GM12865 (cell line): ENCODE measurements at regions not wholly inside any gene's neighbourhood (a gene's known extent, or its start where the extent isn't known, plus 50 kb on each side); places are given as distances from the start of the nearest gene placed in this dataset.
"Not testable (repeated sequence)": the region's sequence is repeated elsewhere in the genome, so short reads cannot be mapped to it uniquely, and the experiment has no call there.

Source experiments
- DNase-seq: peaks from one replicate; pipeline ENCODE4 v3.0.0; 2010; ENCODE audit warnings: low read depth
- H3K4me3 ChIP-seq: 2 replicates; pipeline ENCODE4 v1.5.1; 2011; ENCODE audit warnings: mild to moderate bottlenecking, low read depth, low read length, control low read depth
- CTCF ChIP-seq: IDR thresholded peaks from 2 replicates; pipeline ENCODE4 v1.5.1; 2011; ENCODE audit warnings: low read length, control low read depth, low read depth, inconsistent platforms; ENCODE audit not compliant: insufficient read depth; ENCODE audit errors: missing control alignments

GRCh38 chr18:43341014-43341413, 63.7 kb upstream of the SYT4 start:
- TF ChIP-seq CTCF = no peak
- no peak overlapping the region for H3K4me3 ChIP-seq
- no peak for DNase-seq

GRCh38 chr18:43350176-43350575, 72.9 kb upstream of the SYT4 start:
- H3K4me3 ChIP-seq = no peak overlapping the region
- no peak for DNase-seq
- TF ChIP-seq CTCF = no peak

GRCh38 chr18:43364535-43364934, 87.2 kb upstream of the SYT4 start:
- DNase-seq = no peak
- no peak overlapping the region for H3K4me3 ChIP-seq
- no peak for TF ChIP-seq CTCF

- no peak for TF ChIP-seq CTCF
- no peak for DNase-seq
Observed at GRCh38 chr18:43367895-43368294, 90.6 kb upstream of the SYT4 start.

GRCh38 chr18:43369311-43369710, 92.0 kb upstream of the SYT4 start:
- not testable (repeated sequence) for H3K4me3 ChIP-seq, DNase-seq

More at GRCh38 chr18:43367895-43368294, 90.6 kb upstream of the SYT4 start:
- no peak overlapping the region for H3K4me3 ChIP-seq

GRCh38 chr18:43372773-43373172, 95.5 kb upstream of the SYT4 start:
- H3K4me3 ChIP-seq = no peak overlapping the region
- no peak for DNase-seq
- TF ChIP-seq CTCF = no peak

- no peak for TF ChIP-seq CTCF
- DNase-seq = no peak
- H3K4me3 ChIP-seq = no peak overlapping the region
Observed at GRCh38 chr18:43380104-43380672, 102.9 kb upstream of the SYT4 start.
